HPDE6-E6E7 (cell line): ENCODE measurements at regions not wholly inside any gene's neighbourhood (a gene's known extent, or its start where the extent isn't known, plus 50 kb on each side); places are given as distances from the start of the nearest gene placed in this dataset.
"Not testable (repeated sequence)": the region's sequence is repeated elsewhere in the genome, so short reads cannot be mapped to it uniquely, and the experiment has no call there.

ENCODE experiments used
- DNase-seq: peaks from one replicate; pipeline ENCODE4 v3.0.0; 2011; ENCODE audit warnings: missing footprints; ENCODE audit errors: extremely low spot score

DNA sequence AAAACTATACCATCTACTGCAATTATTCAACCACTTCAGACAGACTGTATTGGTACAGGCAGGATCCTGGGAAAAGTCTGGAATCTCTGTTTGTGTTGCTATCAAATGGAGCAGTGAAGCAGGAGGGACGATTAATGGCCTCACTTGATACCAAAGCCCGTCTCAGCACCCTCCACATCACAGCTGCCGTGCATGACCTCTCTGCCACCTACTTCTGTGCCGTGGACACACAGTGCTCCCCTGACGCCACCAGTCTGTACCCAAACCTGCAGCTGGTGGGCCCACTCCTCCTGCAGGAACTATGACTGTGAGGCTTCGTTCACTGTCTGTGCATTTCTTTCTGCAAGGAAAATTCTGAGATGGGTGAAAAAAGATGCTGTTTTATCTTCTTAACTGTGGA, 284.7 kb downstream of the DAD1 start:
- no peak for DNase-seq

DNA sequence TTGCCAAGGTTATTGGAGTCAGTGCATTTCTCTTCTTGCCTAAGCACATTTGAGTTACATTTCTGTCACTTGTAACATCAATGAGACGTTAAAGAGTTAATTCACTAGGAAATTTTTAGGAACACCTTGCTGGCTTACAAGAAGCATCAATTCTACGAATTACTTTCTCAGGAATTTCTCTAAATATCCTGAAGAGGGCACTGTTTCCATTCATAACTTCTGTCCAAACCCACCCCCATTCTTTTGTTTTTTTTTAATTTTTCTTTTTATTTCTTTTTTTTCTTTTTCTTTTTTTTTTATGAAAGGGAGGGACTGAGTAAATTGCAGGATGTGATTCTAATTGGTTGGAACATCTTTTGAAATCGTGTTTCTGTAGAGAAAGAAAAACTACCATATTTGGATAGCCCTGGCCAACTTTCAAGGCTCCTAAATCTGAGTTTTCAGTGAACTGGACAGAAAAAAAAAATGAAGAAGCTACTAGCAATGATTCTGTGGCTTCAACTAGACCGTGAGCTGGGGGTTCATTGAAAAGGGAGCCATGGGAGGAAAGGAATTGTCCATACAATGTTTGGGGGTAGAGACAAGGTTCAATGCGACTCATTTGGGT, 285.3 kb downstream of the DAD1 start:
- DNase-seq = no peak

DNA sequence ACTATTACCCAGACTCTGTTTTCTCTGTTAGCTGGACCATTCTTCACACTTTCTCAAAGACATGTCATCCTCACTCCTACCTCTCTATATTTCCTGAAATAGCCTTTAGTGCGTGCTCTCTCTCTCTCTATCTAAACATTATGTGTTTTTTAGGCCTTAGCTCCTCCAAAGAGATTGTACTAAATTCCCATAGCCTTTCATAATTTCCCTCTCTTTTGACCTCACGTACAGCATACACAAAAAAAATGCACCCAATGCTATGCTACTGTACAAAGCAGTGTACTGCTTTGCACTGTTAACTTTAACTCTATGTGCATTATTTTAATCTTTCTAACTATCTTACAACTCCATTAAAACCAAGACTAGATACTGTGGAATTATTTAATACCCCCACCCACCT, 288.4 kb downstream of the DAD1 start:
- DNase-seq = no peak

DNA sequence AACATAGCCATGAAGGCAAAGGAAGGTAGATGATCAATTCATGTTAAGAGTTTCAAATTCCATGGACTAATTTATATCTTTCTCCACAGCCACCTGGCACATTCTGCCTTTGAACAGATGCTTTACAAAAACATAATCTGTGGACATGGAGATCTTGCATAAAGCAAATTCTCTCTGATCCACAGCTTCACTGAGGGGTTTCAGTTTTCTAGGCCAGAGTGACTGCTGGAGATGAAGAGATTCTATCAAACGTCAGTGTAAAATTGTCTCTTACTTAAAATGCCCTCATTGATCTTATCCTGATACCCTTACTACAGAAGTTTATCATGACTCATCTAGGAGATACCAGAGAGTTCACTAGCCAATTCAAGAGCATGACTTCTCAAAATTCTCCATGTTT, 291.6 kb downstream of the DAD1 start:
- no peak for DNase-seq

DNA sequence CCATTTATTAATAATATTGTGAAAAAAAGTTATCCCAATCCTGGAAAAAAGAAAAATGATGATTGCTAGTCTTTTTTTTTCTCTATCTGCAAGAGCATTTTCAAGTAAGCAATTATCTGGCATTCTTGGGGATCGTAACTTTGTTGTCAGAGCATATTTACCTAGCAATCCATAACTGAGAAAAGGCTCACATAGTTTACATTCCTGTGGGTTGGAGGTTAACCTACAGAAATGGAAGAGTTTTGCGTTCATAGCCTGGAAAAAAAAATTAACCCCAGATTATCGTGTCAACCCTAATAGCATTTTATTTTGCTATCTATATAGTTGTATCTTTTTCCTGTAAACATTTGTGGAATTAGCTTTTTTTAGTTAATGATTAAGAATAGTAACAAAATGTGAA, 292.3 kb downstream of the DAD1 start:
- no peak for DNase-seq

DNA sequence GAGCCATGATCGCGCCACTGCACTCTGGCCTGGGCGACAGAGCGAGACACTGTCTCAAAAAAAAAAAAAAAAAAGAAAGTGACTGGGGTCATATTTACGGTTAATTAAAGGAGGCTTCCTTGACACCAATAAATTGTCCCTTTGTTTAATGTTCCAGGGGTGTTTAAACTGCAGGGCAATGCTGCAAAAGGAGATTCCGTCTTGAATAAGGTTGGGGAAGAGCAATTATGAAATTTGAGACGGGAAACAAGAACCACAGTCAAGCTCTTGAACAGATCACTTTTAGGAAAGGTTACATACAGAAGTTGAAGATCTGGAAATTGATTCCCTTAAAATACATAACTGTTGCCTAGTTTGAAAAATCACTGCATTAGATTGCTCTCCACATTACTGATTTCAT, 292.9 kb downstream of the DAD1 start:
- DNase-seq = no peak

DNA sequence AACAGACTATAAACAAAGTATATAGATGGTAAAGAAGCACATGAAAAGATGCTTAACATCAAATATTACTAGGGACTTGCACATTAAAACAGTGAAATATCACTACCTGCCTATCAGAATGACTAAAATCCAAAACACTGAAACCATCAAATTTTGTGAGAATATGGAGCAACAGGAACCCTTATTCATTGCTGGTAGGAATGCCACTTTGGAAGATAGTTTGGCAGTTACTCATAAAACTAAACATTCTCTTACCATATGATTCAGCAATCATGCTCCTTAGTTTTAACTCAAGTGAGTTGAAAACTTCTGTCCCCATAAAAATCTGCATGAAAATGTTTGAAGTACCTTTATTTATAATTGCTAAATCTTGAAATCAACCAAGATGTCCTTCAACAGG, 297.6 kb downstream of the DAD1 start:
- no peak for DNase-seq

DNA sequence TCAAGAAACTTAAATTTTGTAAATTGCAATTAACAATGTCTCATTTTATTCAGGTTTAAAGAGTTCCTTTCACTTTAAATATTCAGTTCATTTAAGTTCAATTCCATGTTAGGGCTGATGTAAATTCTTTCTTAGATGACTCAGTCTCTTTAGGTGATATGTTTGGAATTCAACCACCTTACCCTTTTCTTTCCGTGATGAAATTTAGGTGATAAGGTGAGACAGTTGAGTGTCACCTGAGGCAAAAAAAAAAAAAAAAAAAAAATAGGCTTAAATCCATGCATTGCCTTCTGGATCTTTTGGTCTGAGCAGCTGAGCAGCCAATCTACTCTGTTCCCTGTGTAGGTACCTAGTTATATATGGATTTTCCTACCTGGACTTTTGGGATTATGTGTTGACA, 299.5 kb downstream of the DAD1 start:
- no peak for DNase-seq

DNA sequence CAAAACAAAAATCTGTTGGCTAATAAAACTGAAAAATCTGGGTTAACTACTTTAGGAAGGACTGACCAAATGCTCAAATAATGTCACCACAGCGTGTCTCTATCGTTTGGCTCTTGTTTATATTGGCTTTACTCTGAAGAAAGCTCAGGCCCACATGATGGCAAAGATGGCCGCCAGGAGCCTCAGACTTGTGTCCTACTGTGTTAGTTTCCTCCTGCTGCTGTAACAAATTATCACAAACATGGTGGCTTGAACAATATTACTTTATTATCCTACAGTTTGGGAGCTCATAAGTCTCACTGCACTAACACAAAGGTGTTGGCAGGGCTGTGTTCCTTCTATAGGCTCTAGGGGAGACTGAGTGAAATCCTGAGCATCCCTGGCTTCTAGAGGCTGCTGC, 303.0 kb downstream of the DAD1 start:
- no peak for DNase-seq

DNA sequence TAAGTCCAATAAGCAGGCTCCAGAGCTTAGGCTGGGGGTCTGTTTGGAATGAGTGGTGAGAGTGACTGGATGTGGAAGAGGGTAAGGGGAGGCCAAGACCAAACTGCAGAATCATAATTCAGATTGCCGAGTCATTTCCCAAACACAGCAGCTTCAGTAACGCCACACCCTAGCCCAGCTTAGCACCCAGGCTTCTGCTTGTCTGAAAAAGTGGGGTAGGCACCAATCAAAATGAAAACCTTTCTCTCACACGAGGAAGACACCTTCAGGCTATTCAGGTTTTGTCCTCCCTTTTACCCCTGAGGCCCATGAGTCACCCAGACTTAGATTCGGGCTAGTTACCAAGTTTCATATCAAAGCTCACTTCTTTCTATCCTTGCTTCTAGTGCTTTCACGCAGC, 306.1 kb downstream of the DAD1 start:
- no peak for DNase-seq

DNA sequence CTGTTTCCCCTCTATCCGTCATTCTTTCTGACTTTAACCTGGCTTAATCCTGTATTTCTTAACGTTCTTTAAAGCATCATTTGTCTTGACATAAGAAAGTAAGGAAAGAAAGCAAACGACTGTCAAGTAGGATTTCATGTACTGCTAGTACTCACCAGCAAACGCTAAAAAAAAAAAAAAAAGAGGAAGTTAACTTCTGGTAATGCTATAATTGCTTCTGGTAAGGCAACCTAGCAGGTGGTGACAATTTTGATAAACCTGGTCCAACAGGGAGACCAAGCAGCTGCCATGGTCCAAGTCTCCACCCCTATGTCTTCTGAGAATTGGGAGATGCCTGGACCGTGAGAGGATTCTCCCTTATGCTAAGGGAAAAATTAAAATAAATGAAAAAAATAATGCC, 306.6 kb downstream of the DAD1 start:
- no peak for DNase-seq

DNA sequence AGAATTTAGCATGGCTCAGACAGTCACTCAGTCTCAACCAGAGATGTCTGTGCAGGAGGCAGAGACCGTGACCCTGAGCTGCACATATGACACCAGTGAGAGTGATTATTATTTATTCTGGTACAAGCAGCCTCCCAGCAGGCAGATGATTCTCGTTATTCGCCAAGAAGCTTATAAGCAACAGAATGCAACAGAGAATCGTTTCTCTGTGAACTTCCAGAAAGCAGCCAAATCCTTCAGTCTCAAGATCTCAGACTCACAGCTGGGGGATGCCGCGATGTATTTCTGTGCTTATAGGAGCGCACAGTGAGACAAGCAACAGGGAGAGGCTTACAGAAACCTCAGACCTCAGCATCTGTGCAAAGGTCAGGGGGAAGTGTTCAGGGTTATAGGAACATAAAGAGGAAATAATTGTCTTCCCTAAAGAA, 307.6 kb downstream of the DAD1 start:
- DNase-seq = not testable (repeated sequence)

DNA sequence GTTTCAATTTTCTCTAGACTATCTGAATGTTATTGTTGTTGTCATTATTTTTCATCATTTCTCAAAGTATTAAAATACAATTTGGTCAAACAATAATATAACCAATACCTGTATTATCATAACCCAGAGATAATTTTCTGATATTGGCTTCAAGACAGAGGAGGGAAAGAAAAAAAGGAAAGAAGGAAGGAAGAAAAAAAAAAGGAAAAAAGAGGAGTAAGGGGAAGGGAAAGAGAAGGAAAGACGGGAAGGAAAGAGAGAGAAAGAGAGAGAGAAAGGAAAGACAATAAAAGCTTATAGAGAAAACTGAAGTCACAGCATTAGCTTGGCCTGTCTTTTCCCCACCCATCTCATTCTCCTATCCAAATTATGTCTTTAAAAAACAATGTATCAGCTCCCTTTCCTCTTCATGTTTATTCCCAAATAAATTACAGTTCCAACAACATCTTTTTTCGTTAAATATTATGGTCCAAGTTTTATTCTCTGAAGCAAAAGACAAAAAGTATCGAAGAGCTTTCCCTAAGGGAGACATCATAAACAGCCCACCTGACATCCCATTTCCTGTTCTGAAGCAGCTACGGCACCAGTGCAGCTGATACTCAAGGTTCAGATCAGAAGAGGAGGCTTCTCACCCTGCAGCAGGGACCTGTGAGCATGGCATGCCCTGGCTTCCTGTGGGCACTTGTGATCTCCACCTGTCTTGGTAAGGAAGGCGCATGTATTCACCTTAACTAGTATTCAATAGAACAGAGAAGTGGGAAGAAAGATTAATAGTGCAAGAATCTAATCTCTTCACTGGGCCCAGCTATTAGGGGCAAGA, 308.3 kb downstream of the DAD1 start:
- DNase-seq = no peak

DNA sequence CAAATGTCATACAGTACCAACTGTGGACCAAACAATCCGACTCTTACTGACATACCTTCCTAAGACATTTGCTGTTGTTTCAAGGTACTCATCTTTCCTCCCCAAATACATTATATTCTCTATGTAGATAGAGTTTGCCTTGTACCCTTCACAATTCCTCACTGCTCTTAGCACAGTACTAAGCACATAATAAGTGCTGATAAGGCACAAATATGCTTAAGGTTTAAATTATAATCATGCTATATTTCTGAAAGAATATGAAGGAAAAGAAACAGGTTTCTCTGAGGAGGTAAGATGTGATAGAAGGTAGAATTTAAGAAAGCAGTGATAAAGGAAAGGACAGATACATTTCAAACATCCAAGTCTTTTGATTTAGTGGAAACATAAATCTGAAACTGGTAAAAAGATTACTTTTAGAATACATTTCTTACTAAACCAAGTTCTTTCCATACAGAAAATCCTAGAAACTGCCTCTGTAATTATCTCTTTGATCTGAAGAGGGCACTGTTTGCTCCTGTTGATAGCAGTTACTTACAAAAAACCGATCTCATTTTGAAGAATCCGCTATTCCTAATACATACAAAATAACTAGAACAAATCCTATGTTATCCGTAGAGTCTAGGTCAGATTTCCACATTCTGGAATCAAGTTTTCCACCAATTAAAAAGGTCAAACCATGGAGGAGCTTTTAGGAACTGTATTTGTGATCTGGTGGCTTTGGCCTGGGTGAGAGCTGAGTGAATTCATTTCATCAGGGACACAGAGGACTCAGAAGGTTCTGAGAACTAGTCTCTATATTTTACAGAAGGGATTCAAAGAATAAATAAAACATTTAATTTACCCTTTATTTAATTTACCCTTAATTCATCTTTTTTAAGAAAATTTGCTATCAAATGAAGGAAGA, 311.9 kb downstream of the DAD1 start:
- DNase-seq = no peak

DNA sequence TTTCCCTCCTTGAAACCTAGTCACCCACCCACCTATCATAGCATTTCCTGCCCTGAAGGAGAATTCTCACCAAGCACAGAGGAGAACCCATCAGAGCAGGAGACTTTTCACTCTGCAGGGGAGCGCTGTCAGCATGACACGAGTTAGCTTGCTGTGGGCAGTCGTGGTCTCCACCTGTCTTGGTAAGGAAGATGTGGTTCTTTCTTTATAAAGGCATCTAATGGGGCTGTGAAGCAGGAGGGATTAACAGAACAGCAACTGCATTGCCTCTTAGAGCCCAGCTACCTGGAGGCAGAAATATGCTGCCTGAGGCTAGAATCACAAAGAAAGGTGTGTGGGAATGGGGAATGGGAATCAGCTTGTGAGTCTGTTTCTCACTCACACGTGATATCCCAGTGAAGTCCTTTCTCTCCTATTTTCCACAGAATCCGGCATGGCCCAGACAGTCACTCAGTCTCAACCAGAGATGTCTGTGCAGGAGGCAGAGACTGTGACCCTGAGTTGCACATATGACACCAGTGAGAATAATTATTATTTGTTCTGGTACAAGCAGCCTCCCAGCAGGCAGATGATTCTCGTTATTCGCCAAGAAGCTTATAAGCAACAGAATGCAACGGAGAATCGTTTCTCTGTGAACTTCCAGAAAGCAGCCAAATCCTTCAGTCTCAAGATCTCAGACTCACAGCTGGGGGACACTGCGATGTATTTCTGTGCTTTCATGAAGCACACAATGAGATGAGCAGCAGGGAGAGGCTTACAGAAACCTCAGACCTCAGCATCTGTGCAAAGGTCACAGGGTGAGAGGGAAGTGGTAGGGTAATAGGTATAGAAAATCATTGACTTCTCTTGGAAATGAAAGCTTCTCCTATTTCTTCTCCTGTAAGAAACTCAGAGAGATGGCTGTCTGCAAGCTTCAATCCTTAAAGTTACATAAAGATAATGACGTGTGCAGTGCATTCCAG, 316.9 kb downstream of the DAD1 start:
- DNase-seq = no peak

DNA sequence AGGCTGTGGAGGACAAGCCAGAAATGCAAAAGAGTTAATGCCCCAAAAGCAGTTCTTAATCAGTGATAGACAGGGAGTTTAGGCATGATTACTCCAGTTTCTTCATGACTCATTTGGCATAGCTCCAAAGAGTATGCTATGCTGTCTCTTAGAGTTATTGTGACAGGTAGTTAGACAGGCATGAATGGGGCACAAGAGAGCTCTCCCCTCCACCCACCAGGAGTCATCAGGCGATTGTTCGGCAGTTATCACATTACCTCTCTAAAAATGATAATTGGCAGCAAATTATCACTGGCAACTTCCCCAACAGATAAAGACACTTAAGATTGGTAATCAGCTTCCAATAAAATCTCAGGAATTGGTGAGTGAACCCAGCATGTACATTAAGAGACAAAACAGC, 320.1 kb downstream of the DAD1 start:
- DNase-seq = peak; percentile 79

DNA sequence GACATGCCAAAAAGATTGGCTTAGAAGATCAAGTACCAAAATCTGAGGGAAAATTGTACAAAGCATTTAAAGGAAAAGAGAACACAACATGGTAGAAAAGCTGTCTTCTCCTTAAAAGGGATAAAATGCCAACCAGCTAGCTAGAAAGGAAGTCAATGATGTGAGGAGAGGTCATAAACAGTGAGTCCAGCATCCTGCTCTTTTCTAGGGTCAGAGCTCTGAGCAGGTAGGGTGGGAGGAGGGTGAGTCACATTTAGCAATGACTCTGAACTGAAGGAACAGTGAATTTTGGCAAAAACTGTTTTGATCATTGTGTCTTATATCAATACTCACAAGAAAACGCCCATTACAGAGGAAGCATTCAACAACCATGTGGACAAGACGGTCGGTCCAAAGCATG, 322.3 kb downstream of the DAD1 start:
- DNase-seq = no peak

DNA sequence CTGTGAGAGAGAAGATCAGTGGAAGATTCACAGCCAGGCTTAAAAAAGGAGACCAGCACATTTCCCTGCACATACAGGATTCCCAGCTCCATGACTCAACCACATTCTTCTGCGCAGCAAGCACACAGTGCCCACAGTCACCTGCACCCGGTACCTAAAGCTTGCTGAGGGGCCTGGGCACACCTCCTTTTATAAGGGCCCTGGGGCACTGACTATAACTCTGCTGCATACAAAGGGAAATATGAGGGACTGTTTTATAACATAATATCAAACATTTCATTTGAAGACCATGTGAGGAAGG, 322.9 kb downstream of the DAD1 start:
- peak; percentile 39 for DNase-seq

DNA sequence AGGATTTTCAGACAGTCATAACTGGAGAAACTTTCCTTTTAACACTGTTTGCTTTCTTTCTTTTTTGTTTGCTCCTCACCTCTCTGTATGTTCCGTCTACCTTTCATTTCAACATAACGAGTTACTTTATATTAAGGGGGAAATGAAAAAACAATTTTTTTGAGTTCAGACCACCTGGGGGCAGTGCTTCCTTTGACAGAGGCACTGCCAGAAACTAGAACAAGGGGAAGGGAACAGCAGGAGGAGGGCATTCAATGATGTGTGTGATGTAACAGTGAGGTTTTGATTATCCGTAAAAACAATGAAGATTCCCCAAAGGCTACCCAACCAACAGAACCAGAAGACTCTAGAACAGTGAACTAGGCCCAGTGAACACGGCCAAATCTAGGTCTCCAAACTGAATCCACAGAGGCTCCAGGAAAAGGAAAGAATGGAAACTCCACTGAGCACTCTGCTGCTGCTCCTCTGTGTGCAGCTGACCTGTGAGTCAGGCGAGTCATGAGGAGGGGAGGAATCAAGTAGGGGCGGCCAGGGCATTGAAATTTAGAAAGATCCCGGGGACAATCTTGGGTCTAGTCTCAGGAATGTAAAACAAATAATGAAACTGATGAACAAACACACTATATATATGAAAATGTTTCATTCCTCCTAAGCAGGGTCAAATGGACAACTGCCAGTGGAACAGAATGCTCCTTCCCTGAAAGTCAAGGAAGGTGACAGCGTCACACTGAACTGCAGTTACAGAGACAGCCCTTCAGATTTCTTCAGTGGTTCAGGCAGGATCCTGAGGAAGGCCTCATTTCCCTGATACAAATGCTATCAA, 323.5 kb downstream of the DAD1 start:
- no peak for DNase-seq

DNA sequence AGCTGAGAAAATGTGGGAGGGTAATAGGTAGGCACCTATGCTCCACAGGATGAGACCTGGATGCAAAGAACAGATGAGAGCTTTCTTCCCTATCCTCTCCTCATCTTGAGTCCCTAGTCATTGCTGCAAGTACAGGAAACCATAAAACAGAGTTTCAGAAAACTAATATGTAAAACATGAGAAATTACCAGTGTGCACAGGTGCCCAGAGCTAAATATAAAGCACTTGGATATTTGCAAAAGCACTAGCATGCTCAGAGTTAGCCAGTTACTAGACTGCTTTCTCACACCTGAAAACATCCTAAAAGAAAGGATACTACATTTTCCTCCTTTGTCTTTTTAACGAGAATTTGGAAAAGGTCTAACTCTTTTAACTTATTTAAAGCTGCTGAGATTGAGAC, 324.3 kb downstream of the DAD1 start:
- no peak for DNase-seq

DNA sequence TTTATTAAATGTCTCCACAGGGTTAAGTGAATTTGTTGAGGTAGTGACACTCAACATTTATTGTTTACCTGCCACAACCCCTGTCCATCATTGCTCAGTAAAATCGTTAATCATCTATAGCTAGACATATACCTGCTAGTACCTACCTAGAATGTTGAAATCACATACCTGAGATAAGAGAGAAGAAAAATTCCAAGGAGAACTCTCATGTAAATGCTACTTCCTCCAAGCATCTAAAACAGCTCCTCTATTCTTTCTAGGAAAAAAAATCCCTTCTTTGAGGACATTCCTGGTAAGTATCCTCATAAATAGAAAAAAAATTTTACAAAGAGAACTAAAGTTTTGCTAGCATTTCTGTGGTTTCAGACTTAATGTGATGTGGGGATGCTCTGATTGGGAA, 325.1 kb downstream of the DAD1 start:
- DNase-seq = no peak
